Esophagus squamous epithelium (tissue), 5 donors: ENCODE measurements at regions not wholly inside any gene's neighbourhood (a gene's known extent, or its start where the extent isn't known, plus 50 kb on each side); places are given as distances from the start of the nearest gene placed in this dataset.

Source experiments
- DNase-seq: peaks from one replicate; lab custom pipeline; 2025; lab: John Stamatoyannopoulos, UW
- H3K27ac ChIP-seq, 4 donors: fragments of 200-600 bp; sonication (generic); one replicate each; pipeline ENCODE4 v1.5.1; 2016 to 2019; ENCODE audit warnings: mild to moderate bottlenecking in 1 of 4
- H3K27me3 ChIP-seq, 4 donors: fragments of 200-600 bp; sonication (generic); 1 replicate in 3 of 4; 2 replicates in 1 of 4; pipeline versions ENCODE4 v1.5.1 to v1.6.0; 2017 to 2021; ENCODE audit warnings: antibody characterized with exemption in 1 of 4
- H3K36me3 ChIP-seq, 3 donors: fragments of 200-600 bp; sonication (generic); one replicate each; pipeline ENCODE4 v1.5.1; 2016 to 2019
- H3K4me1 ChIP-seq, 3 donors: fragments of 200-600 bp; sonication (generic); one replicate each; pipeline ENCODE4 v1.5.1; 2017 to 2019
- H3K4me3 ChIP-seq, 4 donors: fragments of 200-600 bp; sonication (generic); 1 replicate in 3 of 4; 2 replicates in 1 of 4; pipeline ENCODE4 v1.5.1; 2016 to 2019; ENCODE audit warnings: mild to moderate bottlenecking in 2 of 4, moderate library complexity in 1 of 4
- H3K9me3 ChIP-seq, 3 donors: fragments of 200-600 bp; sonication (generic); one replicate each; pipeline ENCODE4 v1.5.1; 2016 to 2019
- CTCF ChIP-seq, 6 experiments: fragments of 450-650 bp in 4 of 6; fragments of 200-600 bp in 2 of 6; sonication (generic) in 2 of 6; IDR thresholded peaks; one replicate each; pipeline ENCODE4 v1.5.1; 2016 to 2019; ENCODE audit warnings: antibody characterized with exemption in 6 of 6, mild to moderate bottlenecking in 4 of 6, moderate library complexity in 4 of 6
- POLR2A ChIP-seq, 4 donors: fragments of 450-650 bp; IDR thresholded peaks; one replicate each; pipeline ENCODE4 v1.6.1; 2017; ENCODE audit warnings: antibody characterized with exemption in 4 of 4, mild to moderate bottlenecking in 4 of 4, moderate library complexity in 3 of 4
- WGBS, 2 donors: methylation state at CpG; one replicate each; pipeline ENCODE4 v1.1.5; 2018; 5-methylcytosine and 5-hydroxymethylcytosine counted together
- intact Hi-C: fragments of 100-400 bp; cut with DNase I; formaldehyde crosslinking; loops from one replicate; pipeline ENCODE4 v1.15.0; 2022
- donor health status: DM: yes; HTN: yes; CAD: no.

- intact Hi-C loops = no loop called here
- no peak for DNase-seq
- TF ChIP-seq POLR2A (IDR thresholded peaks at IDR 0.05) (no peak), CTCF (IDR thresholded peaks at IDR 0.05) (no peak)
Observed at GRCh38 chr14:42541535-42542001, 934.9 kb downstream of the LRFN5 start.

DNA sequence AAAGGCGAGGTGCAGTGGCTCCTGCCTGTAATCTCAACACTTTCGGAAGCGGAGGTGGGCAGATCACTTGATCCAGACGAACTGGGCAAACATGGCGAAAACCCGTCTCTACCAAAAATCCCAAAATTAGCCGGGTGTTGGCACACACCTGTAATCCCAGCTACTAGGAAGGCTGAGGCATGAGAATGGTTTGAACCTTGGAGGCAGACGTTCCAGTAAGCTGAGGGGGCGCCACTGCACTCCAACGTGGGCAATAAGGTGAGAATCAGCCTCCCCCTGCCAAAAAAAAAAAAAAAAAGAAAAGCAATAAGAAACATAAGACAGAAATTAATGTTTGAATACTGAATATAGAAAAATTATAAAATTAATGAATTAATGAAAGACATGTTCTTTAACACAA is 928.7 kb downstream of the LRFN5 start:
- H3K4me3 ChIP-seq = no peak overlapping the region
- no peak for TF ChIP-seq POLR2A (IDR thresholded peaks at IDR 0.05)
- no peak for TF ChIP-seq CTCF (IDR thresholded peaks at IDR 0.05)
- H3K4me1 ChIP-seq = no peaks in the 10 kb centered on the region
- WGBS, 2 donors = 78 to 86% methylated on average over 10 of the region's 10 CpGs
- intact Hi-C loops = no loop called here
- H3K27me3 ChIP-seq = no peaks in the 10 kb centered on the region
- no peak overlapping the region for H3K27ac ChIP-seq
- no peaks in the 10 kb centered on the region for H3K9me3 ChIP-seq
- H3K36me3 ChIP-seq = no peaks in the 10 kb centered on the region
- no peak for DNase-seq

More at GRCh38 chr14:42541535-42542001, 934.9 kb downstream of the LRFN5 start:
- H3K36me3 ChIP-seq = no peaks in the 10 kb centered on the region
- no peak overlapping the region for H3K27ac ChIP-seq
- H3K4me3 ChIP-seq = no peak overlapping the region
- H3K4me1 ChIP-seq = no peaks in the 10 kb centered on the region
- whole genome bisulfite sequencing, 2 donors = 30 to 36% methylated on average over 3 of the region's 3 CpGs
- H3K9me3 ChIP-seq = no peaks in the 10 kb centered on the region
- H3K27me3 ChIP-seq = no peaks in the 10 kb centered on the region

- 64 to 75% methylated on average over 1 of the region's 1 CpG for WGBS, 2 donors
- Histone ChIP-seq H3K4me1 (no peaks in the 10 kb centered on the region), H3K36me3 (no peaks in the 10 kb centered on the region), H3K27ac (no peak overlapping the region), H3K4me3 (no peak overlapping the region), H3K9me3 (no peaks in the 10 kb centered on the region), H3K27me3 (no peaks in the 10 kb centered on the region)
- TF ChIP-seq POLR2A (IDR thresholded peaks at IDR 0.05) = no peak
- no peak for DNase-seq
- intact Hi-C loops = no loop called here
Observed at GRCh38 chr14:42533476-42533875, 926.8 kb downstream of the LRFN5 start.

- no peak for DNase-seq
- no peak overlapping the region for H3K4me3 ChIP-seq
- H3K27me3 ChIP-seq = no peaks in the 10 kb centered on the region
- H3K4me1 ChIP-seq = no peaks in the 10 kb centered on the region
- H3K9me3 ChIP-seq = no peaks in the 10 kb centered on the region
- intact Hi-C loops = no loop called here
- no peaks in the 10 kb centered on the region for H3K36me3 ChIP-seq
- TF ChIP-seq CTCF (IDR thresholded peaks at IDR 0.05) (no peak), POLR2A (IDR thresholded peaks at IDR 0.05) (no peak)
- H3K27ac ChIP-seq = no peak overlapping the region
- WGBS, 2 donors = 74 to 80% methylated on average over 2 of the region's 2 CpGs
Observed at GRCh38 chr14:42532194-42532593, 925.5 kb downstream of the LRFN5 start.

GRCh38 chr14:42527141-42527540 is 920.5 kb downstream of the LRFN5 start:
- 83 to 86% methylated on average over 2 of the region's 2 CpGs for WGBS, 2 donors
- intact Hi-C loops = no loop called here
- H3K36me3 ChIP-seq = no peaks in the 10 kb centered on the region
- no peaks in the 10 kb centered on the region for H3K4me1 ChIP-seq
- no peak overlapping the region for H3K27ac ChIP-seq
- H3K9me3 ChIP-seq = no peaks in the 10 kb centered on the region
- H3K4me3 ChIP-seq = no peak overlapping the region
- no peaks in the 10 kb centered on the region for H3K27me3 ChIP-seq
- DNase-seq = no peak
- no peak for TF ChIP-seq CTCF (IDR thresholded peaks at IDR 0.05)
- TF ChIP-seq POLR2A (IDR thresholded peaks at IDR 0.05) = no peak

DNA sequence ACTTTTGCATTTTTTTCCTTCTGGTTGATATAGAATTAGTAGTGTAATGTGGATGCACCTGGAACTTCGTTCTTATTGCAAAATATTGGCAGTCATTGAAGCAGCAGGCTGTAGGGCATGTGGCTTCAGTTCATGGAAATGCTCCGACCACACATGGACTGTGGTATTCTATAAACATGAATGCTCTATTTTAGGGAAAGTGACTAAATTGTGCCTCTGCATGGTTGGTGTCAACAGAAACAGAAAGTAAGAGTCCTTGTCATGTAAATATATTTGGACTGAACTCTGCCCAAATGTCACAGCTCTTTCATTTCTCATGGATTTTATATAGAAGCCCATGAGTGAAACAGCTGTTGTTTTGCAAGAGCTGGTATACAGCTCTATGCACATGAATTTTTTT is 917.0 kb downstream of the LRFN5 start:
- Histone ChIP-seq H3K27ac (no peak overlapping the region), H3K27me3 (no peaks in the 10 kb centered on the region), H3K4me1 (no peaks in the 10 kb centered on the region), H3K4me3 (no peak overlapping the region), H3K9me3 (no peaks in the 10 kb centered on the region), H3K36me3 (no peaks in the 10 kb centered on the region)
- WGBS, 2 donors = 20 to 34% methylated on average over 2 of the region's 2 CpGs
- intact Hi-C loops = no loop called here
- TF ChIP-seq CTCF (IDR thresholded peaks at IDR 0.05) (no peak), POLR2A (IDR thresholded peaks at IDR 0.05) (no peak)
- DNase-seq = no peak
